Retinal pigment epithelial cell (primary cell): ENCODE measurements at regions not wholly inside any gene's neighbourhood (a gene's known extent, or its start where the extent isn't known, plus 50 kb on each side); places are given as distances from the start of the nearest gene placed in this dataset.

Experiments used
- DNase-seq: peaks from one replicate; pipeline ENCODE4 v3.0.0-alpha.2; 2010; ENCODE audit warnings: low read depth
- H3K4me3 ChIP-seq: 2 replicates; pipeline ENCODE4 v1.5.1; 2011; ENCODE audit warnings: mild to moderate bottlenecking, low read length, control low read depth, moderate library complexity
- CTCF ChIP-seq: conservative IDR thresholded peaks from 2 replicates; pipeline ENCODE4 v1.5.1; 2011; ENCODE audit warnings: low read depth, low read length, control low read depth, inconsistent platforms

GRCh38 chr11:39149214-39149613 is 2310.2 kb downstream of the LRRC4C start:
- no peak overlapping the region for H3K4me3 ChIP-seq
- TF ChIP-seq CTCF: no peak
- DNase-seq: no peak

DNA sequence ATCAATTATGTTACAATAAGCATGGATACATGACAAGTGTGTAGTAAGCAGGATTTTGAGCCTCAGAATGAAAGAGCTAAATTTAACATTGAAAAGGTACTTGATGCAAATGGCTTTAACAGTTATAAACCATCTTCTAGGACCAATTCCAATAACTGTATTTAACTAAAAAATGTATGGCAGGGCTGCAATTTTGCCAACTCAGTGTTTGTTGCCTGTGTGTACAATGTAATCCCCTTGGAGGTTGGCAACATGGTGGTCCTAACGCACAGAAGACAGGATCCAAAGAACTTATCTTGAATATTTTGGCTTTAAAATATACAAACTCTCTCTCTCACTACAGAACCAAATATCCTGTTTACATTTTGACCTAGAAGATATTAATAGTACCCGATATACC is 2314.1 kb downstream of the LRRC4C start:
- DNase-seq: no peak
- no peak overlapping the region for H3K4me3 ChIP-seq
- no peak for TF ChIP-seq CTCF

DNA sequence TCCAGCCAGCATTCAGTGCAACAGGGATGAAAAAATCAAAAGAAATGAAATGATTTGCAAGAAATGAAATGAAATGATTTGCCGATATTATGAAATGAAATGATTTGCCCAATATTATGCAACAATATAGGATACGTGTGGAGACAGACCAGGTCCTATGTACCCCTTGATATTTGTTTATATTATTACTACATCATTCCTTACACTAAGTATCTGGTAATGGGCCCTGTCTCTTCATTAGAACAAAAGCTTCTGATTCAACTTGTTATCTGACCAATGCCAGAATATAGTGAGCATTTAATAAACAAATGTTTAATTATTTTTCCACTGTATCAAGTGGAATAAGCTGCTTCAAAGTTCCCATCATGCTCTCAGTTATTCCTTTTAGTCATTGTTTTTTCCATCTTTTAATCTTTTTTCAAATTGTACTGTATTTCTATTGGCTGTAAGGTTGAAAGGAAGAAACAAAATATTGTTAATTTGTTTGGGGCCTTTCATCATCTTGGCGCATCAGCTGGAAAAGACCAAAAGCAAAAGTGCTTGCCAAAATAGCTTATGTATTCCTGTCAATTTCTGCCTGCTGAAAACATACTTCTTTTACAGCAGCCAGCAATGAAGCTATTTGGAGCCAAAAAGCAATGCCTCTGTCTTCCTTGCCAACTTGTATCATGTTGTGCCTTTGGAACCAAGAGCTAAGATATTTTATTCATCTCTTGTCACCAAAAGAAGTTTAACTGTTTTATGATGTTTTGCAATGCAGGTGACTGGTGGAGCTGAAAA is 2314.9 kb downstream of the LRRC4C start:
- no peak overlapping the region for H3K4me3 ChIP-seq
- TF ChIP-seq CTCF: no peak
- DNase-seq: no peak

DNA sequence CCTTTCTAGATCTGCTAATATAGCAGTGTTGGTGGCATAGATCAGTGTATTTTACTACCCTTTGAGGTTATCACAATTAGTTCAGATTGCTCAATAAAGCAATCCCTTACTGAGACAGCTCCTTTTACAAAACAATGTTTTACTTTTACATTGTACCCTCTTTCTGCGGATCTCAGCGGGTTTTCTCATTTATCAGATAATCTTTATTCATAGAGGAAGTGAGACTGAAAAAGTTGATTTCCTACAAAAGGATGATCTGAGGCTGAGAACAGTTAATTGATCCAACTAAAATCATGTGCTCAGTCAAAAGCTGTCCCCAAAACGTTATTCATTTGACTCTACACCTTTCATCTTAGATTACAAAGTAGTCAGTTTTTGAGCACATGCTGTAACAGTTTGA is 2319.9 kb downstream of the LRRC4C start:
- DNase-seq: no peak
- H3K4me3 ChIP-seq: no peak overlapping the region
- no peak for TF ChIP-seq CTCF

DNA sequence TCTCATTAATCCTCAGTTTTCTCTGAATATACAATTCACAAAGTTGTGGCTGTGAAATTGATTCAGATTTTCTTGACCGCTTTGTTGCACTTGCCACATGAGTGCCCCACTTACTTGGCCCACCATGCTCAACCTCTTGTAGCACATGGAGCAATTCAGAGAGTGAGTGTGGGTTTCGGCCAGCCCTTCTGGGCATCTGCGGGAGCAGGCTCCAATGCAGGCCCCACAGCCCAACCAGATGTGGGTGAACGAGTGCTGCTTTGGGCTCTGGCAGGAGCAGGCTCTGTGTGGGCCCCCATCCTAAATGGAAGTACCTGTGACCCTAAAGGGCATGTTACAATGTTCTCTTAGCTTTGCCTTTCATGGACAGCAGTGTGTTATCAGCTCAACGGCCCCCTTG is 2338.6 kb downstream of the LRRC4C start:
- no peak overlapping the region for H3K4me3 ChIP-seq
- no peak for TF ChIP-seq CTCF
- DNase-seq: no peak

DNA sequence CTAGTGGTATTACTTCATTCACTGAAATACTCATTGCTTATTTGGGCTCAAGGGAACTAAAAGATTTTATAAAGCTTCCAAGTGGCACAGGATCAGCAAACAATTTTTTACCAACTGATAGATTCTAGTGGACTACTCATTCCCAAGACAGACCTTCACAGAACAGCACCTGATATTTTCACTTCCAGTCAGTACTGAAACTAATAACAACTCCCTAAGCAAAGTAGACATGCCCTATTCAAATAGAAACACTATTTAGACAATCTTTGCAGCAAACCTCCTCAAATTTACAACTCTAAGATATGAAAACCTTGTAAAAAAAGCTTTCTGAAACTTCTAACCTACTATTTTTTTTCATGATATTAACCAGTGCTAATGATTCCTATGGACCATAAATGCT is 2345.8 kb downstream of the LRRC4C start:
- DNase-seq: no peak
- TF ChIP-seq CTCF: no peak

DNA sequence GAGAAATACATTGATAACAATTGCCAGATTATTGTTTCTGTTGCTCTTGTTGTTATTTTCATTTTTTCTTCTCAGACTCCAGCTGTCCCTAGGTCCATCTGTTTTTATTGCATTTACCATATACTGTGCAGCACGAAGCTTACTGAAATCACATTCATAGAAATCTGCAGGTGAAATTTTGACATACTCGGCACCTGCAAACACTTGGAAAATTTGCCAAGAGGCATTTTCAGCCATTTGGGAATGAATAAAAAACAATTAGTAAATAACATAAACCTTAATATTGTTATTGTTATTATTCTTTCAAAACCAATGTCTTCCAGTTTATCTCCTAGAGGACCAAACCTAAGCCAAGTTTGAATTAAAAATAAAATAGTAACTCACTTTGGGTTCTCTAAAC is 2357.2 kb downstream of the LRRC4C start:
- H3K4me3 ChIP-seq: no peak overlapping the region
- TF ChIP-seq CTCF: no peak
- no peak for DNase-seq

More for the DNA sequence above, 2345.8 kb downstream of the LRRC4C start:
- no peak overlapping the region for H3K4me3 ChIP-seq
